ACC112 (cell line): ENCODE measurements at regions not wholly inside any gene's neighbourhood (a gene's known extent, or its start where the extent isn't known, plus 50 kb on each side); places are given as distances from the start of the nearest gene placed in this dataset.
A peak's percentile ranks its signal among the peaks of the same experiment; 100 is the strongest.
"Not testable (repeated sequence)": the region's sequence is repeated elsewhere in the genome, so short reads cannot be mapped to it uniquely, and the experiment has no call there.

ENCODE experiments used
- H2AFZ ChIP-seq: fragments of 200-600 bp; sonication (generic); one replicate; pipeline ENCODE4 v1.6.0; 2017; ENCODE audit warnings: antibody characterized with exemption, low read length; ENCODE audit not compliant: unreplicated experiment
- H3K27ac ChIP-seq: fragments of 200-600 bp; sonication (generic); 2 replicates; pipeline ENCODE4 v1.5.1; 2014; ENCODE audit warnings: low read depth, mild to moderate bottlenecking, antibody characterized with exemption, low read length, moderate library complexity
- H3K27me3 ChIP-seq: fragments of 200-600 bp; sonication (generic); 2 replicates; pipeline ENCODE4 v1.6.1; 2014; ENCODE audit warnings: mild to moderate bottlenecking, antibody characterized with exemption, low read length, moderate library complexity, mixed read lengths; ENCODE audit not compliant: insufficient read depth
- H3K36me3 ChIP-seq: fragments of 200-600 bp; sonication (generic); 2 replicates; pipeline ENCODE4 v1.6.1; 2016; ENCODE audit warnings: mild to moderate bottlenecking, antibody characterized with exemption, low read length, moderate library complexity, mixed read lengths; ENCODE audit not compliant: insufficient read depth
- H3K4me1 ChIP-seq: fragments of 200-600 bp; sonication (generic); one replicate; pipeline ENCODE4 v1.6.1; 2016; ENCODE audit warnings: low read length, mixed read lengths; ENCODE audit not compliant: insufficient read depth, unreplicated experiment, control insufficient read depth
- H3K4me3 ChIP-seq: fragments of 200-600 bp; sonication (generic); 2 replicates; pipeline ENCODE4 v1.5.1; 2014; ENCODE audit warnings: mild to moderate bottlenecking, low read depth, low read length
- H3K79me2 ChIP-seq: fragments of 200-600 bp; sonication (generic); one replicate; pipeline ENCODE4 v1.6.0; 2016; ENCODE audit warnings: low read length; ENCODE audit not compliant: control insufficient read depth, unreplicated experiment, insufficient read depth

- Histone ChIP-seq H3K4me3 (no peak overlapping the region), H2AFZ (no peak overlapping the region), H3K79me2 (no peaks in the 10 kb centered on the region), H3K27ac (no peak overlapping the region), H3K4me1 (peaks cover 14% of the 10 kb centered on the region), H3K27me3 (no peaks in the 10 kb centered on the region), H3K36me3 (no peaks in the 10 kb centered on the region)
These were observed 175.0 kb upstream of the COL11A1 start for GRCh38 chr1:103283371-103283770.

- no peak overlapping the region for H3K4me3 ChIP-seq
- no peaks in the 10 kb centered on the region for H3K36me3 ChIP-seq
- no peaks in the 10 kb centered on the region for H3K27me3 ChIP-seq
- no peaks in the 10 kb centered on the region for H3K4me1 ChIP-seq
- H2AFZ ChIP-seq = no peak overlapping the region
- H3K27ac ChIP-seq = no peak overlapping the region
- no peaks in the 10 kb centered on the region for H3K79me2 ChIP-seq
These were observed 167.4 kb upstream of the COL11A1 start for GRCh38 chr1:103275725-103276124.

GRCh38 chr1:103274886-103275285 is 166.6 kb upstream of the COL11A1 start:
- Histone ChIP-seq H3K4me3 (no peak overlapping the region), H3K4me1 (no peaks in the 10 kb centered on the region), H3K27ac (no peak overlapping the region), H2AFZ (no peak overlapping the region), H3K79me2 (no peaks in the 10 kb centered on the region), H3K36me3 (no peaks in the 10 kb centered on the region), H3K27me3 (no peaks in the 10 kb centered on the region)

- Histone ChIP-seq H3K4me1 (no peaks in the 10 kb centered on the region), H3K4me3 (no peak overlapping the region), H3K27ac (no peak overlapping the region), H3K36me3 (no peaks in the 10 kb centered on the region), H3K27me3 (no peaks in the 10 kb centered on the region), H2AFZ (no peak overlapping the region), H3K79me2 (no peaks in the 10 kb centered on the region)
These were observed 164.8 kb upstream of the COL11A1 start for GRCh38 chr1:103273106-103273505.

GRCh38 chr1:103271471-103271870 is 163.1 kb upstream of the COL11A1 start:
- H3K27me3 ChIP-seq, H3K27ac ChIP-seq, H3K36me3 ChIP-seq, H3K4me1 ChIP-seq, H3K79me2 ChIP-seq, H2AFZ ChIP-seq, H3K4me3 ChIP-seq: not testable (repeated sequence)

- no peak overlapping the region for H3K4me3 ChIP-seq
- no peaks in the 10 kb centered on the region for H3K27me3 ChIP-seq
- H3K27ac ChIP-seq = no peak overlapping the region
- no peaks in the 10 kb centered on the region for H3K36me3 ChIP-seq
- peaks cover 11% of the 10 kb centered on the region for H3K4me1 ChIP-seq
- H3K79me2 ChIP-seq = no peaks in the 10 kb centered on the region
- no peak overlapping the region for H2AFZ ChIP-seq
These were observed 159.6 kb upstream of the COL11A1 start for GRCh38 chr1:103267893-103268292.

GRCh38 chr1:103267266-103267665 is 158.9 kb upstream of the COL11A1 start:
- H2AFZ ChIP-seq = no peak overlapping the region

GRCh38 chr1:103266036-103266435 is 157.7 kb upstream of the COL11A1 start:
- H3K36me3 ChIP-seq = no peaks in the 10 kb centered on the region
- no peaks in the 10 kb centered on the region for H3K79me2 ChIP-seq
- no peak overlapping the region; the same call in 1 of the 2 replicates for H3K4me3 ChIP-seq
- H3K27me3 ChIP-seq = no peaks in the 10 kb centered on the region
- H2AFZ ChIP-seq = no peak overlapping the region
- peaks cover 11% of the 10 kb centered on the region for H3K4me1 ChIP-seq
- H3K27ac ChIP-seq = peak overlapping the region; percentile 20; the same call in 1 of the 2 replicates

More at GRCh38 chr1:103267266-103267665, 158.9 kb upstream of the COL11A1 start:
- no peaks in the 10 kb centered on the region for H3K79me2 ChIP-seq
- no peaks in the 10 kb centered on the region for H3K36me3 ChIP-seq
- no peak overlapping the region for H3K27ac ChIP-seq
- no peaks in the 10 kb centered on the region for H3K27me3 ChIP-seq
- no peak overlapping the region for H3K4me3 ChIP-seq
- peaks cover 11% of the 10 kb centered on the region for H3K4me1 ChIP-seq

- Histone ChIP-seq H3K4me1 (peaks cover 11% of the 10 kb centered on the region), H3K27me3 (no peaks in the 10 kb centered on the region), H2AFZ (peak overlapping the region; percentile 24), H3K36me3 (no peaks in the 10 kb centered on the region), H3K79me2 (no peaks in the 10 kb centered on the region), H3K4me3 (no peak overlapping the region; the same call in 1 of the 2 replicates), H3K27ac (peak overlapping the region; percentile 20; the same call in 1 of the 2 replicates)
These were observed 157.2 kb upstream of the COL11A1 start for GRCh38 chr1:103265551-103265950.

- Histone ChIP-seq H3K79me2 (no peaks in the 10 kb centered on the region), H3K4me1 (peaks cover 13% of the 10 kb centered on the region), H2AFZ (no peak overlapping the region)
These were observed 151.7 kb upstream of the COL11A1 start for GRCh38 chr1:103259982-103260381.

GRCh38 chr1:103256490-103256889 is 148.2 kb upstream of the COL11A1 start:
- no peaks in the 10 kb centered on the region for H3K27me3 ChIP-seq
- H3K36me3 ChIP-seq = no peaks in the 10 kb centered on the region
- no peaks in the 10 kb centered on the region for H3K79me2 ChIP-seq
- H2AFZ ChIP-seq = peak overlapping the region; percentile 69
- 0 out of 2 replicates have a peak overlapping the region, but pooled peaks have one; percentile 14 for H3K27ac ChIP-seq
- peaks cover 13% of the 10 kb centered on the region for H3K4me1 ChIP-seq
- no peak overlapping the region for H3K4me3 ChIP-seq

More at GRCh38 chr1:103259982-103260381, 151.7 kb upstream of the COL11A1 start:
- Histone ChIP-seq H3K27ac (no peak overlapping the region), H3K36me3 (no peaks in the 10 kb centered on the region), H3K4me3 (no peak overlapping the region), H3K27me3 (no peaks in the 10 kb centered on the region)
